ENCODE measurements at regions not wholly inside any gene's neighbourhood (a gene's known extent, or its start where the extent isn't known, plus 50 kb on each side); places are given as distances from the start of the nearest gene placed in this dataset.

DNA sequence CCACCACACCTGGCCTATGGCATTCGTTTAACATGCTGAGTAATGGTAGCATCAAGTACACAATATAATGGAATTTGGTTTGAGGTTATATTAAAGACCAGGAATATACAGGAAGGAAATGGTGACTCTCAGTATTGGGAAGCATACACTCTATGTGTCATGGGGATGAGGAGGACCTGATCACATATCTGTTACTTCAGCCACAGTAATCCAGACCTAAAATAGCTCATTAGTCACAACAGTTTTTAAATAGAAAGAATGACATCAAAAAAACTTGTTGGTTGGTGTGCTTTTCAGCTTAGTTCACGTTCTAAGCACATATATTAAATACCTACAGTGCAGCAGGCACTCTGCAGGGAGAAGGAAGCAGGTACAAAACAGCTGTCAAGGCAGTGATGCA, 52.5 kb upstream of the ATP2C1 start:
- no peak for DNase-seq

DNA sequence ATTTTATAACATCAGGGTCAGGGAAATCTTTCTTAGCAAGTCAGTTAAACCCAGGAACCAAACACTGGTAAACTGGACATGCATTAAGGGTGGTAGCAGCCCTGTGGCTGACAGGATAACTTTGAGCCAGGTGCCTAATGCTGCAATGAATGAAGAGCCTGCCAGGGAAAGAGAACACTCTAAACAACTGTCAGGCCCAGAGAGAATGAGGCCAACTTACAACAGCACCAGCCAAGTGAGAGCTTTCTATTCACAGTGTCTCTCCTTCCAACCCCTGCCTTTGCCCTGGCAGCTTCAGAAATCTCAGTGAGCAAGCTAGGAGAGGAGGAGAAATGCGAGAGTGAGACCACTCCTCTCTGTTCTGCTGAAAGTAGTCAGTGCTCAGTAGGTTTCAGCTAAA, 50.4 kb upstream of the ATP2C1 start:
- DNase-seq = no peak

All from NCI-H510A treated with DMSO at 0.1 percent for 48 hours (cell line).